IPS-18a (cell line): ENCODE measurements at regions not wholly inside any gene's neighbourhood (a gene's known extent, or its start where the extent isn't known, plus 50 kb on each side); places are given as distances from the start of the nearest gene placed in this dataset.

Source experiments
- H3K27ac ChIP-seq: one replicate; pipeline ENCODE4 v1.5.1; 2013; ENCODE audit warnings: low read length
- H3K27me3 ChIP-seq: one replicate; pipeline ENCODE4 v1.6.1; 2013; ENCODE audit warnings: mild to moderate bottlenecking, low read length; ENCODE audit not compliant: control insufficient read depth, insufficient read depth
- H3K36me3 ChIP-seq: one replicate; pipeline ENCODE4 v1.6.1; 2013; ENCODE audit warnings: low read depth, low read length; ENCODE audit not compliant: control insufficient read depth
- H3K4me1 ChIP-seq: one replicate; pipeline ENCODE4 v1.6.1; 2013; ENCODE audit warnings: low read depth, low read length; ENCODE audit not compliant: control insufficient read depth
- H3K4me3 ChIP-seq: one replicate; pipeline ENCODE4 v1.5.1; 2013; ENCODE audit warnings: low read length
- H3K9ac ChIP-seq: one replicate; pipeline ENCODE4 v1.6.1; 2013; ENCODE audit warnings: mild to moderate bottlenecking, low read length, moderate library complexity
- H3K9me3 ChIP-seq: one replicate; pipeline ENCODE4 v1.6.1; 2013; ENCODE audit warnings: low read depth, low read length; ENCODE audit not compliant: control insufficient read depth

DNA sequence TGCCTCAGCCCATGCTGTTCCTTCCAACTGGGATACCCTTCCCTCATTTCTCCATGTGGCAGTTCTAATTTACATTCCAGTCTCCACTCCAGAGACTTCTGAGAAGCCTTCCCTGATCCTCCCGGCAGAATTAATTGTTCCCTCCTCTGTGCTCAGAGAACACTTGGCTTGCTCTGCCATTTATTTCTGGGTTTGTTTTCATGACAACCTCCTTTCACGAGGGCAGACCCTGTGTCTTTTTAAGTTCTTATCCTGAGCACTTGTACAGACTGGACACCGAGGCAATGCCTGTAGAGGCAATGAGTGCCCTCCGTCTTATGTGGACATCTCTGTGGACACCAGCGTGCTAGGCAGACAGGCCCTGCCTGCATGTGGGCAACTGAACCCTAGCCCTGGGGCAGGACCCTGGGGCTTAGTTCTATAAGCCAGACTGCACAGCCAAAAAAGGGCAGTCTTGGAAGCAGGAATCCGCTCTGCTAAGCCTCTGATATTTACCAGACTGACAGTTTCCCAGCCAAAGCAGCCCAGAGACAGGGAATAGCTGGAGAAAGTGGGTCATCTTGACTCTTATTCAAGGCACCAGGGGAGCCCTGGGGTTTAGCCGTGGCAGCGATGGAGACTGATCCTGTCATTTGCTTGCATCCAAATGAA is 474.0 kb downstream of the RPS24 start:
- H3K4me1 ChIP-seq: no peaks in the 10 kb centered on the region
- H3K27me3 ChIP-seq: no peaks in the 10 kb centered on the region
- no peaks in the 10 kb centered on the region for H3K9me3 ChIP-seq
- H3K27ac ChIP-seq: no peak overlapping the region
- H3K36me3 ChIP-seq: no peaks in the 10 kb centered on the region
- no peak overlapping the region for H3K4me3 ChIP-seq
- H3K9ac ChIP-seq: no peak overlapping the region

DNA sequence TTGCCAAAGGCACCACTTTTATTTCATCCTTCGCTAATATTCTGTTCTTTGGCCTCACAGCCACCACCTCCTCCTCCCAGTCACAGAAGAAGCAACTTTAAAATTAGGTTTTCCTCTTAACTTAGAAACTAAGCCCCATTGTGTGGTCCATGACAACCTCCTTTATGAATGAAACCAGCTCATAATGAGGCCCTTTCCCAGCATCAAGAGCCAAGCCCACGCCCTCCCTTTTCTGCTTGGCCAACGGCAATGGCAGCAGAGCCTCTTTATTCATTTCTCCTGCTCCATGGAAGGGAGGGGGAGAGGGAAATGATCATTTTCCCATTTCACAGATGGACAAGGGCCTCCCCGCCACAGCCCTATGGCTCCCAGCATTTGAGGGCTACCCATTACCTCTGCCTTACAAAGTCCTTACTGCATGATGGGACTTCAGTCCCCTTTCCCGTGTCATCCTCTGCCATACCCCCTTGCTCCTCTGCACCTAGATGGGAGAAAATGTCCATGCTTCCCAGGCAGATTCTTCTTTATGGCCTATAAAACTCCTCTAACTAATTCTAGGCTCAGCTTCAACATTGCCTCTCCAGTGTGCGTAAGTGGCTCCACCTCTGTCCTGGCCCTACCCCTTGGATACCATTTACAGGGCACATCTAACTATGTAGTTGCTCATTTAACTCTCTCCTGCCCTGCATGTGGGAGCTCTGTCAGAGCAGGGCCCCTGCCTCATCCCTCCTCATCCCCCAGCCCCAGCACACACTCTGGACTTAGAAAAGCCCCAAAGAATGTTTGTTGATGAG is 475.5 kb downstream of the RPS24 start:
- no peaks in the 10 kb centered on the region for H3K27me3 ChIP-seq
- no peaks in the 10 kb centered on the region for H3K9me3 ChIP-seq
- no peak overlapping the region for H3K9ac ChIP-seq
- H3K4me3 ChIP-seq: no peak overlapping the region
- H3K27ac ChIP-seq: no peak overlapping the region
- no peaks in the 10 kb centered on the region for H3K4me1 ChIP-seq
- H3K36me3 ChIP-seq: no peaks in the 10 kb centered on the region

DNA sequence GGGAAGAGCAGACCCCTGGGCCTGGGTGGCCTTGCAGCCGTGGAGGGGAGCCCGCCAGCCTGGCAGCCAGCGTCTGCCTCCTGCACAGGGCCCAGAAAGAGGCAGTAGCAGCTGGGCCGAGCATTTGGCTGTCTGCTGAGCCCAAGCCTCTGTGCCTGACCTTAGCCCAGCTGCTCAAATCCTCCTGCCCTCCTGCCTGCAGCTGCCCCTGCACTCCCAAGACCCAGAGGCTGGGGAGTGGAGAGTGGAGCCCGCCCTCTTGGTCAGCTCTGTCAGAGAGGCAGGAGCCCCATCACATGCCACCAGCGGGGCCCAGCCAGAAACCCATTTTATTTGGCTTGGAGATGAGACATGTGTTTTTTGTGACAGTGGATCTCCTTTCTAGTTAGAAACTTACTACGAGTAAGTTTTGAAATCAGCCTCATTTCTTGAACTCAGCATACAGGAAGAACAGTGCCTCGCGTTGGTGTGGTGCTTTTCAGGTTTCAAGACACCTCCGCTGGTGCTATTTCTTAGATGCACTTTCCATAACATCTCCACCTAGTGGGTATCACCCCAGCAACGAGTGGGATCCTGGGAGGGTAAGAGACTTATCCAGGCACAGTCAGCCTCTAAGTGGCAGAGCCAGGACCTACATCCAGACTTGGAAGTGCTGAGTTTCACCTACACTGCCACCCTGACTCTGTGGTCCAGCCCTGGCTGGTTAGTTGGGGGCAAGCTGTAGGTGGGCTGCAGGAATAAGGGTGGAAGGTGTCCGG is 477.1 kb downstream of the RPS24 start:
- Histone ChIP-seq H3K9ac (no peak overlapping the region), H3K9me3 (no peaks in the 10 kb centered on the region), H3K4me1 (no peaks in the 10 kb centered on the region), H3K36me3 (no peaks in the 10 kb centered on the region), H3K27ac (no peak overlapping the region), H3K27me3 (no peaks in the 10 kb centered on the region), H3K4me3 (no peak overlapping the region)

DNA sequence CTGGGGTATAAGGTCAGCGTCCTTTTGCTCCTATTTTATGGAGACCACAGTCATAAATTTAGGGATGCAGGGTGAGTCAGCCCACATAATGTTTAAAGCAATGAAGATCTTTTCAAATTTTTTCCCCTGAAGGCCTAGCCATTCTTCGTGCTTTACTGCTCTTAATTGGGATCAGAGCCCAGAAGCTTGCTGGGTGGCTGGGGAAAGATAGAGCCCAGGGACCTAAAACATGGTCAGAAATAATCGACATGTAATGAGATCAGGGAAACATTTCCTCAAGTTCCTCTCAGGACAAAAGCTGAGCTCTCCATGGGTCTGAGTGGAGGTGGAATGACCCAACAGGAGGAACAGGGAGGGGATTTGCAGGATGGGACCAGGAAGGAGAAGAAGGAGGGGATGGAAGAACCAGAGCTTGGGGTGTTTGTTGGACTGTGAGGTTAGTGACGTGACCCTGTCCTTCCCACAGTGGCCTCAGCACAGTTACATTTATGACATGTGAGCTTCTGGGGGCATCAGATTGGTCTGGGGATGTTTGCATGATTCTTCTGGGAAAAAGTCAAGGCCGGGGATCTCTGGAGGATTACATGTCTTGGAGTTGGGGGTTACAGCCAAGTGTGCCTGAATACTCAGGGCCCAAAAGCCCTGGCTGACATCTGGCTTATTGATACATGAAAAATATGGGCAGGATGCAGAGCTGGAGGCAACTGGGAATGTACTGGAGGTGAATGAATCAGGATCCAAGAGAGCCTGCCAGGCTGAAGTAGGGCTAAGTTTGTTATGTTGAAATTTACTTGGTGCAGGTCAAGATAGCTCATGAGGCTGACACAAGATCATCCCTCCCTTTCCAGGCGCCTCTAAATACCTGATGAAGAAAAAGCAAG is 477.9 kb downstream of the RPS24 start:
- Histone ChIP-seq H3K27ac (no peak overlapping the region), H3K36me3 (no peaks in the 10 kb centered on the region), H3K4me3 (no peak overlapping the region), H3K9me3 (no peaks in the 10 kb centered on the region), H3K4me1 (no peaks in the 10 kb centered on the region), H3K27me3 (no peaks in the 10 kb centered on the region), H3K9ac (no peak overlapping the region)

DNA sequence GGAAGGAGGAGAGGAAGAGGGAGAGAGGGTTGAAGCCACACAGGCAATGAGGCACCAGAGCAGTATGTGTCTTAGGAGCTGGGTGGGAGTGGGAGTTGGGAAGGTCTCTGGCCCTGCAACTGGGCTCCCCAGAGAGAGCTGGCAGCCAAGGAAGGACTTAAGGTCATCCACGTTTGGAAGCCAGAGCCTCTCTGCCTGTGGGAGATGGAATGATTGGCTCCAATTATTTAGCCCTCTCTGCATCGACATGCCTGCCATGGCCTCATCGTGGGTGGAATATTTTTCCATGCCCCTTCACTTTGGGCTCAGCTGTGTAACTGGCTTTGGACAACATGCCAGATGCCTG is 478.5 kb downstream of the RPS24 start:
- Histone ChIP-seq H3K36me3 (no peaks in the 10 kb centered on the region), H3K27ac (no peak overlapping the region), H3K27me3 (no peaks in the 10 kb centered on the region), H3K4me1 (no peaks in the 10 kb centered on the region), H3K9ac (no peak overlapping the region), H3K9me3 (no peaks in the 10 kb centered on the region), H3K4me3 (no peak overlapping the region)

DNA sequence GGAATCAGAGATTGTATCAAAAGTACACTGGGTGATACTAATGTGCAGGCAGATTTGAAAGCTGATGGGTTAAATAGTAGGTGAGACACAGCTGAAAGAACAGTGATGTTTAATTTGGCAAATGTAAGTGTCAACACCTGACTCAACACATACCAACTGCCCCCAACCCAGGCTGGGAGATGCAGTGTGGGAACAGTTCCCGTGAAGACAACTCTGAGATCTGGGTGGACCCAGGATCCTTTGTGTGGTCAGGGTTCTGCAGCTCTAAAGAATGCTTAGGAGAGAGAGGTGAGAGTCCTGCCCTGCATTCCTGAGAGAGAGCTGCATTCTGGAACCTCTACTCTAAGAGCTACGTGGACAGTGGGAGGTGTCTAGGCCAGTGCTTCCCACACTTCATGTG is 479.7 kb downstream of the RPS24 start:
- Histone ChIP-seq H3K4me1 (no peaks in the 10 kb centered on the region), H3K36me3 (no peaks in the 10 kb centered on the region), H3K4me3 (no peak overlapping the region), H3K27ac (no peak overlapping the region), H3K27me3 (no peaks in the 10 kb centered on the region), H3K9ac (no peak overlapping the region), H3K9me3 (no peaks in the 10 kb centered on the region)

DNA sequence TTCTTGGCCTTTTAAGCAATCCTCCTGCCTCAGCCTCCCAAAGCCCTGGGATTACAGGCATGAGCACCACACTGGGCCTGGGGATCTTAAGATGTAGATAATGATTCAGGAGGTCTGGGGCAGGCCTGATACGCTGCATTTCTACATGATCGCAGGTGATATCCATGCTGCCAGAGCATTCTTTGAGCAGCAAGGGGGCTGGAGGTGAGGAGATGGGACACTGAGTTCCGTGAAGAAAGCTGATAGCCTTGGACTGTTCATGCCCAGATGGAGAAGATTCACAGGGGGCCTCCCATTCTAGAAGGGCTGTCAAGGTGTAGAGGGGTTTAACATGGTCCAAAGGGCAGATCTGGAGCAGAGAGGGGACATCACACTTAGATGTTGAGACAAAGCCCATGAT is 480.3 kb downstream of the RPS24 start:
- Histone ChIP-seq H3K27me3 (no peaks in the 10 kb centered on the region), H3K4me3 (no peak overlapping the region), H3K4me1 (no peaks in the 10 kb centered on the region), H3K9me3 (no peaks in the 10 kb centered on the region), H3K27ac (no peak overlapping the region), H3K36me3 (no peaks in the 10 kb centered on the region), H3K9ac (no peak overlapping the region)

DNA sequence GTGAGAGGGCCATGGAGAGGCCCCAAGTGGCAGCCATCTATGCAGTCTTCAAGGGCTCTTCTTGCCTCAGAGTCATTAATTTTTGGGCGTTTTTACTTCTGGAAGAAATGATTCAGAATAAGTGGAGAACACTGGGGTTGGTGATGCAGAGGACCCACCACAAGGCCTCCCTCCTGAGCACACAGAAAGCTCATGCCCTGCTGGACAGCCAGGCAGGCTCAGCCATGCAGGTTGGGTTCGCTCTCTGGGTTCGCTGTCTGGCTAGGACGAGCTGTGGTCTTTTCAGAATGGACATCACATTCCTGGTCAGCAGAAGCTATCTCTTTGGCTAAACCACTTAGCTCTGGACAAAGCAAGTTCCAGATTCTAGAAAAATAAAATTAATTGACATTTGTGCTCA is 480.8 kb downstream of the RPS24 start:
- Histone ChIP-seq H3K4me1 (no peaks in the 10 kb centered on the region), H3K9me3 (no peaks in the 10 kb centered on the region), H3K4me3 (no peak overlapping the region), H3K9ac (no peak overlapping the region), H3K27me3 (no peaks in the 10 kb centered on the region), H3K27ac (no peak overlapping the region), H3K36me3 (no peaks in the 10 kb centered on the region)

DNA sequence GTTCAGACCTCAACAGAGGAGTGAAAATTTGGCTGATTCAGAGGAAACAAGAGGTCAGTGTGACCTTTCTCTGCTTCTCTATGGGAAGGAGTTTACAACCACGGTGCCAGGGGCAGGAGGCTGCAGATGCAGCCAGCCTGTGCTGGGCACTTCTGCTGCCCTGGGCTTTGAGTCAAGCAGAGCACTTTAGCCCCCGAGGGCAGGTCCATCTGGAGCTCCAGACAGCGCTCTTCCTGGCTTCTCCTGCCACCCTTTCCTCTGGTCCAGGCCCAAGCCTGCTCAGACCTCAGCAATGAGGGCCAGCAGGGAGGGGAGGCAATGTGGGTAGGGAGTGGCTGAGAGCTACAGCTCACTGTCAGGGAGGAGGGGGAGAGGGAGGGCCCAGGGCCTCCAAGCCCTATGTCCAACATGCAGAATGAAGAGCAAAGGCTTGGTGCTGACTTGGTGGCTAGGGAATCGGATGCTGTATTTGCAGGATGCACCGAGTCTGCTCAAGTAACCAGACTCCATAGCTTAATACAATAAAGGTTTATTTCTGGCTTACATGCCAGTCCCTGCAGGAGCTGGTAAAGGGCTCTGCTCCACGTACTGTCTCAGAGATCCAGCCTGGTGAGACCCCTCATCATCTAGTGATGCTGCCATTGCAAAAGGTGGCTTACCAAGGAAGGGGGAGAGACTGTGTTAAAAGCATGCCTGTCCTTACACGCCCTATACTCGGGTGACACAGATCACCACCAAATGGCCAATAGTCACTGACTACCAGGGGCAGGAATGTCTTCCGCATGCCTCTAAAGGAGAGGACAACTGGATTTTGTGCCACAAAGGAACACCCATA is 481.6 kb downstream of the RPS24 start:
- H3K4me1 ChIP-seq: no peaks in the 10 kb centered on the region
- no peaks in the 10 kb centered on the region for H3K9me3 ChIP-seq
- no peak overlapping the region for H3K27ac ChIP-seq
- H3K36me3 ChIP-seq: no peaks in the 10 kb centered on the region
- H3K9ac ChIP-seq: no peak overlapping the region
- no peaks in the 10 kb centered on the region for H3K27me3 ChIP-seq
- H3K4me3 ChIP-seq: no peak overlapping the region

DNA sequence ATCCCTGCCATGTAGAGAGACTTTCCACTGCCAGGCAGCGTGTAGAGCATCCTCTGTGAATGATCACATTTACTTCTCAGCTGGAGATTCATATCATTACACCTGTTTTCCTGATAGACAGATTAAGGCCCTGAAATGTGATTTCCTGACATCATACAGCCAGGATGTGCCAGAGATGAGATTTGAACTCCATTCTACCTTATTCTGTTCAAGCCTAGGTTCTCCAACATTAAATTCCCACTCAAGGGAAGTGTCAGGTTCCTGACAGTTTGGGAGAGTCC is 482.1 kb downstream of the RPS24 start:
- no peaks in the 10 kb centered on the region for H3K4me1 ChIP-seq

DNA sequence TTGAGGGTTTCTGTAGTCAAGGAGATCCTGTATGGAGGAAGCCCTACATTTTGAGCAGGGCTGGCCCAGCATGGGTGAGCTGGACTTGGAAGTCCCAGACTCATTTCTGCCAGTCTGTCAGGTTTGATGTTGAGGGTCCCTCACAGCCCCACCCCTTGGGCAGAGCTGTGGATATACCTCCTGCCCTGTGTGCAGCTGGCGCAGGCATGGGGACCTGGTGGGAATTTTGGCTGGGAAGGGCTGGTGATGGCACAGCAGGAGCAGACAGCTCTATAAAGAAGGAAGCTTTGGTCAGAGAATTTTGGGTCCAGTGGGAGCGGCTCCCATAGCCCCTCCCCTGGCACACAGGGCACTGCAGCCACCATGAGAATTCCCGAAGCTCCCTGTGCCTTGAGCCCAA is 482.6 kb downstream of the RPS24 start:
- no peaks in the 10 kb centered on the region for H3K9me3 ChIP-seq
- H3K9ac ChIP-seq: no peak overlapping the region
- H3K27me3 ChIP-seq: no peaks in the 10 kb centered on the region
- H3K36me3 ChIP-seq: no peaks in the 10 kb centered on the region
- H3K4me1 ChIP-seq: peaks cover 2% of the 10 kb centered on the region
- no peak overlapping the region for H3K27ac ChIP-seq
- H3K4me3 ChIP-seq: no peak overlapping the region

More for the DNA sequence above, 482.1 kb downstream of the RPS24 start:
- H3K27ac ChIP-seq: no peak overlapping the region
- no peaks in the 10 kb centered on the region for H3K27me3 ChIP-seq
- H3K9ac ChIP-seq: no peak overlapping the region
- H3K36me3 ChIP-seq: no peaks in the 10 kb centered on the region
- H3K4me3 ChIP-seq: no peak overlapping the region
- H3K9me3 ChIP-seq: no peaks in the 10 kb centered on the region
